ENCODE measurements at regions not wholly inside any gene's neighbourhood (a gene's known extent, or its start where the extent isn't known, plus 50 kb on each side); places are given as distances from the start of the nearest gene placed in this dataset.

GRCh38 chr15:92565351-92566125 is 90.0 kb downstream of the FAM174B start:
- TF ChIP-seq CTCF (IDR thresholded peaks at IDR 0.05; ENCODE audit: insufficient read depth, low read depth, low read length) (no peak), EZH2 (IDR thresholded peaks at IDR 0.05; ENCODE audit: insufficient read depth, low read length) (no peak)

All from astrocyte (in vitro differentiated cells and primary cell).